GM18502 (cell line): ENCODE measurements at regions not wholly inside any gene's neighbourhood (a gene's known extent, or its start where the extent isn't known, plus 50 kb on each side); places are given as distances from the start of the nearest gene placed in this dataset.

Experiments used
- ATAC-seq: cut with Tn5 transposase; IDR thresholded peaks from one replicate; pipeline ENCODE4 v1.9.1; 2021; ENCODE audit warnings: mild to moderate bottlenecking; ENCODE audit not compliant: unreplicated experiment, poor library complexity

- no peak for ATAC-seq
Observed at GRCh38 chr6:91788501-91788900, 1201.6 kb upstream of the MAP3K7 start.

GRCh38 chr6:91786474-91787184 lies 1199.8 kb upstream of the MAP3K7 start:
- no peak for ATAC-seq

- ATAC-seq, result no peak
Observed at GRCh38 chr6:91782802-91783201, 1195.9 kb upstream of the MAP3K7 start.

DNA sequence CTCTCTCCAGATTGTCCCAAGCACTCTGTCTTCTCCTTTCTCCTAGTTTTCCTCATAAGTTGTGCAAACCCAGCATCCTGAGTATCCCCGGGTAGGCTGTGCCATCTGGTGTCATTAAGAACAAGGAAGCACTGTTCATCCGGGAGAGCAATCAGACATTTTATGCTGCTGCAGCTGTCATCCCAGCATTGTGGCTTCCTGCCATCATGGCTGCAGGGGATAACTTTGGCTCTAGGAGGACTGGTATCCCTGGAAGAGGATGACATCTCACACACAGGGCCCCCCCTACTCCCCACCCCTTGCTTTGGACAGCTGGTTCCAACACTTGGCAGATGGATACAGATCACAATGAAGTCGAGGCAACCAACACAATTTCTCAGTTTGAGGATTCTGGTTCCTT lies 1195.1 kb upstream of the MAP3K7 start:
- no peak for ATAC-seq

- no peak for ATAC-seq
Observed at GRCh38 chr6:91780270-91780669, 1193.4 kb upstream of the MAP3K7 start.

- ATAC-seq, result no peak
Observed at GRCh38 chr6:91761621-91762020, 1174.7 kb upstream of the MAP3K7 start.

GRCh38 chr6:91754691-91755090 lies 1167.8 kb upstream of the MAP3K7 start:
- ATAC-seq, result no peak

GRCh38 chr6:91751526-91751925 lies 1164.7 kb upstream of the MAP3K7 start:
- no peak for ATAC-seq

DNA sequence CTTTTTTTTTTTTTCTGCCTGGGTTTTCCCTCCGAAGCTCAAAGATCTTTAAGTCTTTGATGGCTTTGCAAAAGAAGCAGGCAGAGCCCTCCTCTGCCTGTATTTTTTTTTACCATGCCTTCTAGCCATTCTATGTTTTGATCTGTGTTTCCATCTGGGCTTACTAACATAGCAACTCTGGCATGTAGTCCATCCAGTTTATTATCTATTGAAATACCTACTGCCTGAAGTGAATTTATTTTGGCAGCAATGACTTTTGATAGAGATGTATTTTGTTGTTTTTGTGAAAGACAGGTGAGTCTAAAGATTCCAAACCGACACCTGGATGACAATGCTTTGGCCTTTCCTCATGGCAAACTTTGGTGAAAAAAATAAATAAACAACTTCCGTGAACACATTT lies 1157.7 kb upstream of the MAP3K7 start:
- no peak for ATAC-seq

GRCh38 chr6:91743756-91744155 lies 1156.9 kb upstream of the MAP3K7 start:
- ATAC-seq, result no peak

GRCh38 chr6:91731939-91732338 lies 1145.1 kb upstream of the MAP3K7 start:
- ATAC-seq, result no peak

- no peak for ATAC-seq
Observed at GRCh38 chr6:91730710-91731109, 1143.8 kb upstream of the MAP3K7 start.

DNA sequence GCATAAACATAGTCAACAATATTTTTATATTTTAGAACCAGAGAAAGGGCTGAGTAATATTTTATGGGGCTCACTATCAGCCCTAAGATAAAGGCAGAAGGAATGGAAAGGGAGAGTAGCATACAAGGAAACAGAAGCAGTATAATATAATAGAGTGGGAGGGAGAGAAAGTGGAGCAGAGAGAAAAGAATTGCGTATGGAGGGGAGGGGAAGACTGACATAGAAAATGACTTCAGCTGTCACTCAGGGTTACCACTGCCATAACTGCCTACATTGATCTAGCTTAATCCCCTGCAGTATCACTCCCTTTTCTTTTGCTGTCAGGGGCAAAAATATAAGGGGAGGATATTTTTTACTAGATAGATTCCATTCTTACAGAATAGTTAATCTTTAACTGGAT lies 1133.5 kb upstream of the MAP3K7 start:
- no peak for ATAC-seq

DNA sequence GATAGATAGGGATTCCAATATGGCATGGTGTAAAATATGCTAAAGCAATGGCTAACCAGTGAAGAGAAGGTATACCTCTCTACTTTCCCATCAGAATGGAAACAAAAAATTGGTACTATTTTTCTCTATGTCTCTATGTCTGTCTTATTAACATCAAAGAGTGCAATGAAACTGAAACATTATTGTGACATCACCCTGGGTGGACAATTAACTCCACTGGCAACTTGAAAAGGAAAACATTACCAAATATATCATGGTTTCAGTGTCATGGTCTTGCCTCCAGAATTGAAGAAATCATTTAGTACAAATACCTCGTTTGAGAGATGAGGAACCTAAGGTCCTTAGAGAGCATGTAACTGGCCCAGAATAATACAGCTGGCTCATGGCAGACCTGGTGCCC lies 1132.5 kb upstream of the MAP3K7 start:
- ATAC-seq, result no peak

- peak; percentile 77 for ATAC-seq
Observed at GRCh38 chr6:91718198-91718597, 1131.3 kb upstream of the MAP3K7 start.

DNA sequence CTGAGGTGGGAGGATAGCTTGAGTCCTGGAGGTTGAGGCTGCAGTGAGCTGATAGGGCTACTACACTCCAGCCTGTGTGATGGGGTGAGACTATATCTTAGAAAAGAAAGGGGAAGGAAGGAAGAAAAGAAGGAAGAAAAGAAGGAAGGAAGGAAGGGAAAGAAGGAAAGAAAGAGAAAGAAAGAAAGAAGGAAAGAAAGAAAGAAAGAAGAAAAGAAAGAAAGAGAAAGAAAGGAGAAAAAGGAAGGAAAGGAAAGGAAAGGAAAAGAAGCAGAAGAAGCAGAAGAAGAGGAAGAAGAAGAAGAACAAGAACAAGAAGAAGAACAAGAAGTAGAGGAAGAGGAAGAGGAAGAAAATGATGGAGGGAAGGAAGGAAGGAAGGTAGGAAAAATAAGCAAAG lies 1130.2 kb upstream of the MAP3K7 start:
- no peak for ATAC-seq

- ATAC-seq, result no peak
Observed at GRCh38 chr6:91716361-91716760, 1129.5 kb upstream of the MAP3K7 start.

GRCh38 chr6:91715171-91715805 lies 1128.4 kb upstream of the MAP3K7 start:
- ATAC-seq, result no peak

DNA sequence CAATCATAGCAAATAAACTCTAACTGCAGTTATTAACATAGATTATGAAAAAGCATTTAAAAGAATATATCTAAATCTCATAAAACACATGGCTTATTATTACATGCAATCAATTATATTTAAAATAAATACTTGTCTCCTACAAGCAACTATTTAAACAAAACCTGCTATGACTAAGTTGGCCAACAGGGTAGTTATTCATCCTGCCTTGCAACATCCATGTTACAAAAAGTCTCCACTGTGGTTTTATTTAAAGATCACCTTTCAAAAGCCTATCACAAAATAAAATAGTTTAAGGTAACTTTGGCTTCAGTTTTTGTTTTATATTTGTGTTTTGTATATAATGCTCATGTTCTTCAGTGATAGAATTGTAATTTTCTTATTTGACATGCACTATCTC lies 1127.0 kb upstream of the MAP3K7 start:
- no peak for ATAC-seq

DNA sequence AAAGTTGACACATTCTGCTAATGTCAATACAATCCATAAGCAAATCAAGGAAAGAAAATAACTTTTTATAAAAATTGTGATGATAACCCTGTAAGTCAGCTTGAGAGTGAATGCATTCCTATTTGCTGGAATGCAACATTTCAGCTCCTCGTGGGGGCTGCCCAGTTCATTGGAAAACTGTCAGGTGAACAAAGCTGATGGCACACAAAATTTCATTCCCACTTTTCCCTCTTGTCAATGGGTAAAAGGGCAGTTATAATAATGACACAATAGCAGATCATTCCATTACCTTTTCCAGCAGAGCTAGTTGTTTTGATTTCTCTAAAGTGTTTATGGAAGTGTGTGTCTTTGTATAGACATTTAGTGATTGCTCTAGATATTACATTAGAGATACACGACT lies 1124.6 kb upstream of the MAP3K7 start:
- no peak for ATAC-seq

DNA sequence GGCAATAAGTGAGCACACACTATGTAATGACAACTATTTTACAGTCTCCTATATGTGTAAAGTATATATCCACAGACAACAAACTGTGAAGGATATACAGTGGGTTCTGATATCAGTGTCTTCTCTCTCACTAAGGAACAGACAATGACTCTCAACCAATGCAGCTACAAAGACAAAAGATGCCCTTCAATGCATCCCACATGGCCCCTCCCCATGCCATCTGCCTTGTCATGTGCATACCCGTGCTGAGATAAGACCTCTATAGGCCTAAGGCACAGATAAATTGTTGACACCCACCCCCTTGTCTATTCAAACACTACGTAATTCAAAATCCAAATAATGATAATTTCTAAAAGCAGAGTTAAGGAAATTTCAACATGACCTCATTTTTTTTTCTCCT lies 1123.5 kb upstream of the MAP3K7 start:
- no peak for ATAC-seq

- ATAC-seq, result no peak
Observed at GRCh38 chr6:91708534-91708933, 1121.7 kb upstream of the MAP3K7 start.
